H9 (cell line): ENCODE measurements at regions not wholly inside any gene's neighbourhood (a gene's known extent, or its start where the extent isn't known, plus 50 kb on each side); places are given as distances from the start of the nearest gene placed in this dataset.

Source experiments
- DNase-seq: peaks from one replicate; pipeline ENCODE4 v3.0.0-alpha.2; 2017
- H2AFZ ChIP-seq: one replicate; pipeline ENCODE4 v1.6.1; 2013; ENCODE audit warnings: mild to moderate bottlenecking, low read length, control low read depth, moderate library complexity
- H2AK5ac ChIP-seq: 2 replicates; pipeline ENCODE4 v1.6.1; 2013; ENCODE audit warnings: low read length, control low read depth, mixed read lengths; ENCODE audit not compliant: insufficient read length
- H2BK120ac ChIP-seq: one replicate; pipeline ENCODE4 v1.6.1; 2013; ENCODE audit warnings: low read depth, mild to moderate bottlenecking, low read length, control low read depth, inconsistent platforms; ENCODE audit not compliant: poor library complexity, severe bottlenecking
- H2BK12ac ChIP-seq: 2 replicates; pipeline ENCODE4 v1.6.1; 2013; ENCODE audit warnings: low read length, control low read depth, mixed read lengths, low read depth; ENCODE audit not compliant: insufficient read length
- H2BK15ac ChIP-seq: 2 replicates; pipeline ENCODE4 v1.6.1; 2013; ENCODE audit warnings: low read depth, low read length, control low read depth
- H2BK20ac ChIP-seq: one replicate; pipeline ENCODE4 v1.6.1; 2013; ENCODE audit warnings: low read depth, mild to moderate bottlenecking, low read length, control low read depth, inconsistent platforms; ENCODE audit not compliant: poor library complexity, severe bottlenecking
- H2BK5ac ChIP-seq: 2 replicates; pipeline ENCODE4 v1.6.1; 2013; ENCODE audit warnings: low read length, control low read depth, mixed read lengths; ENCODE audit not compliant: insufficient read length
- H3K14ac ChIP-seq: 2 replicates; pipeline ENCODE4 v1.6.1; 2013; ENCODE audit warnings: low read length, control low read depth; ENCODE audit not compliant: insufficient read depth
- H3K18ac ChIP-seq: 2 replicates; pipeline ENCODE4 v1.6.1; 2013; ENCODE audit warnings: low read depth, mild to moderate bottlenecking, mixed read lengths, low read length, control low read depth; ENCODE audit not compliant: insufficient read length
- H3K23ac ChIP-seq: 2 replicates; pipeline ENCODE4 v1.6.1; 2013; ENCODE audit warnings: low read length, control low read depth, mixed read lengths, low read depth; ENCODE audit not compliant: insufficient read length
- H3K23me2 ChIP-seq: 2 replicates; pipeline ENCODE4 v1.6.1; 2013; ENCODE audit warnings: low read depth, mild to moderate bottlenecking, mixed read lengths, low read length, control low read depth; ENCODE audit not compliant: insufficient read length, poor library complexity, severe bottlenecking
- H3K27ac ChIP-seq: 2 replicates; pipeline ENCODE4 v1.5.1; 2013; ENCODE audit warnings: low read length, control low read depth, mixed read lengths, low read depth; ENCODE audit not compliant: insufficient read length
- H3K27me3 ChIP-seq: 2 replicates; pipeline ENCODE4 v1.6.1; 2013; ENCODE audit warnings: low read length, control low read depth, inconsistent platforms; ENCODE audit not compliant: insufficient read depth
- H3K4ac ChIP-seq: 2 replicates; pipeline ENCODE4 v1.6.1; 2013; ENCODE audit warnings: low read depth, mild to moderate bottlenecking, control low read depth, inconsistent platforms, low read length, moderate library complexity
- H3K4me1 ChIP-seq: 2 replicates; pipeline ENCODE4 v1.6.1; 2013; ENCODE audit warnings: low read length, control low read depth, inconsistent platforms; ENCODE audit not compliant: insufficient read depth
- H3K4me2 ChIP-seq: 2 replicates; pipeline ENCODE4 v1.6.1; 2013; ENCODE audit warnings: low read length, control low read depth, mixed read lengths; ENCODE audit not compliant: insufficient read length, insufficient read depth
- H3K56ac ChIP-seq: 2 replicates; pipeline ENCODE4 v1.6.1; 2013; ENCODE audit warnings: low read depth, mild to moderate bottlenecking, mixed read lengths, low read length, control low read depth; ENCODE audit not compliant: insufficient read length
- H3K79me1 ChIP-seq: 2 replicates; pipeline ENCODE4 v1.6.1; 2013; ENCODE audit warnings: low read depth, mild to moderate bottlenecking, moderate library complexity, low read length, control low read depth, inconsistent platforms; ENCODE audit not compliant: insufficient read depth, poor library complexity, severe bottlenecking
- H3K79me2 ChIP-seq: 2 replicates; pipeline ENCODE4 v1.6.1; 2013; ENCODE audit warnings: low read length, control low read depth, inconsistent platforms; ENCODE audit not compliant: insufficient read depth
- H3K9ac ChIP-seq: 2 replicates; pipeline ENCODE4 v1.6.1; 2013; ENCODE audit warnings: low read length, control low read depth, mixed read lengths; ENCODE audit not compliant: insufficient read length; ENCODE audit errors: extremely low read depth
- H3K9me3 ChIP-seq: one replicate; pipeline ENCODE4 v1.6.1; 2013; ENCODE audit warnings: low read depth, low read length, inconsistent platforms; ENCODE audit not compliant: control insufficient read depth
- H3T11ph ChIP-seq: one replicate; pipeline ENCODE4 v1.6.1; 2013; ENCODE audit warnings: mild to moderate bottlenecking, low read length, control low read depth, inconsistent platforms
- H4K20me1 ChIP-seq: one replicate; pipeline ENCODE4 v1.6.1; 2013; ENCODE audit not compliant: control insufficient read depth, insufficient read length, insufficient read depth
- H4K5ac ChIP-seq: 2 replicates; pipeline ENCODE4 v1.6.1; 2013; ENCODE audit warnings: low read depth, mild to moderate bottlenecking, mixed read lengths, low read length, control low read depth; ENCODE audit not compliant: insufficient read length
- H4K8ac ChIP-seq: replicated peaks from 2 replicates; pipeline ENCODE4 v1.6.1; 2013; ENCODE audit warnings: low read length, control low read depth, mixed read lengths, low read depth; ENCODE audit not compliant: insufficient read length
- H4K91ac ChIP-seq: 2 replicates; pipeline ENCODE4 v1.6.1; 2013; ENCODE audit warnings: low read depth, mild to moderate bottlenecking, moderate library complexity, mixed read lengths, low read length, control low read depth; ENCODE audit not compliant: insufficient read length
- H3K27ac Mint-ChIP-seq, 3 experiments: 2 replicates in 2 of 3; 3 replicates in 1 of 3; pipeline ENCODE4 v1.8.0; 2020 to 2021; ENCODE audit warnings: mixed read lengths in 3 of 3, mild to moderate bottlenecking in 1 of 3, moderate library complexity in 1 of 3
- H3K27me3 Mint-ChIP-seq: 2 replicates; pipeline ENCODE4 v1.8.0; 2021; ENCODE audit warnings: low read depth, mild to moderate bottlenecking, moderate library complexity, mixed read lengths
- H3K36me3 Mint-ChIP-seq, 3 experiments: 2 replicates in 2 of 3; 3 replicates in 1 of 3; pipeline ENCODE4 v1.8.0; 2020 to 2021; ENCODE audit warnings: low read depth in 3 of 3, mixed read lengths in 3 of 3; ENCODE audit not compliant: insufficient read depth in 1 of 3
- H3K4me1 Mint-ChIP-seq, 2 experiments: 2 replicates each; pipeline ENCODE4 v1.8.0; 2020; ENCODE audit warnings: mixed read lengths in 2 of 2
- H3K4me3 Mint-ChIP-seq, 2 experiments: 2 replicates in 1 of 2; 3 replicates in 1 of 2; pipeline ENCODE4 v1.8.0; 2020 to 2021; ENCODE audit warnings: mild to moderate bottlenecking in 2 of 2, mixed read lengths in 2 of 2, moderate library complexity in 1 of 2
- H3K9me3 Mint-ChIP-seq, 2 experiments: 2 replicates in 1 of 2; 3 replicates in 1 of 2; pipeline ENCODE4 v1.8.0; 2020; ENCODE audit warnings: mild to moderate bottlenecking in 2 of 2, mixed read lengths in 2 of 2, moderate library complexity in 1 of 2
- WGBS: extraction: QIAGEN DNeasy Blood & Tissue Kit; methylation state at CpG from one replicate; pipeline ENCODE4 v1.1.7; 2013; ENCODE audit warnings: missing lambda C conversion rate, low lambda C conversion rate, mixed read lengths; ENCODE audit not compliant: insufficient read length; ENCODE audit errors: extremely low coverage; 5-methylcytosine and 5-hydroxymethylcytosine counted together
- TF ChIP-seq, protein P1 (sequence below): fragments of 200-600 bp; sonication (generic); conservative IDR thresholded peaks from 3 replicates; pipeline ENCODE4 v1.8.0; 2021; ENCODE audit warnings: antibody characterized with exemption, mild to moderate bottlenecking

DNA sequence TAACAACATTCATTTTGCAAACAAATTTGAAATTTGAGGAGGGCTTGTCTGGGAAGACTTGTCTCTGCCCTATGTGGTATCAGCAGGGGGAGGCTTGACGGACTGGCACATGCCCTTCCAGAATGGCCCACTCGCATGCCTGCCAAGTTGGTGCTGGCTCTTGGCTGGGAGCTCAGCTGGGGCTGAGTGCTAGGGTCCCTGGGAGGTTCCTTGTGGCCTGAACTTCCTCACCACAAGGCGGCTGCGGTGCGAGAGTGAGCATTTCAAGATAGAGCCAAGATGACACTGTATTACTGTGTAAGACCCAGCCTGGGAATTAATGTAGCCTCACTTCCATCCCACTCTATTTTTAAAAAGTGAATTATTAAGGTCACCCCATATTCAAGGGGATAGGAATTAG lies 271.6 kb upstream of the PLEKHG7 start:
- DNase-seq: peak; percentile 45
- Histone ChIP-seq H3K4me2 (no peak overlapping the region), H3K9me3 (no peaks in the 10 kb centered on the region), H3K4ac (no peak overlapping the region), H2BK12ac (no peak overlapping the region), H2AFZ (no peak overlapping the region), H2BK120ac (no peak overlapping the region), H2BK5ac (no peak overlapping the region), H3K9ac (no peak overlapping the region), H3K23me2 (no peaks in the 10 kb centered on the region), H4K8ac (no peak overlapping the region), H3K18ac (no peak overlapping the region), H2BK20ac (no peak overlapping the region), H3T11ph (no peak overlapping the region), H4K5ac (no peak overlapping the region), H2AK5ac (no peak overlapping the region), H3K14ac (no peak overlapping the region), H3K27me3 (no peaks in the 10 kb centered on the region), H3K4me1 (peaks cover 4% of the 10 kb centered on the region; the same call in 1 of the 2 replicates), H4K91ac (no peak overlapping the region), H3K27ac (no peak overlapping the region), H4K20me1 (no peaks in the 10 kb centered on the region), H3K56ac (no peak overlapping the region), H3K79me1 (no peaks in the 10 kb centered on the region), H3K23ac (no peak overlapping the region), H3K79me2 (no peaks in the 10 kb centered on the region), H2BK15ac (no peak overlapping the region)
- Mint-ChIP-seq H3K9me3 (no peaks in the 10 kb centered on the region; a peak in 3 of 5 replicates), H3K27ac (no peak overlapping the region), H3K27me3 (no peaks in the 10 kb centered on the region), H3K36me3 (no peaks in the 10 kb centered on the region; a peak in 1 of 7 replicates), H3K4me3 (no peak overlapping the region), H3K4me1 (peaks cover 11 to 12% of the 10 kb centered on the region in 2 experiments)
- TF ChIP-seq, protein P1, sequence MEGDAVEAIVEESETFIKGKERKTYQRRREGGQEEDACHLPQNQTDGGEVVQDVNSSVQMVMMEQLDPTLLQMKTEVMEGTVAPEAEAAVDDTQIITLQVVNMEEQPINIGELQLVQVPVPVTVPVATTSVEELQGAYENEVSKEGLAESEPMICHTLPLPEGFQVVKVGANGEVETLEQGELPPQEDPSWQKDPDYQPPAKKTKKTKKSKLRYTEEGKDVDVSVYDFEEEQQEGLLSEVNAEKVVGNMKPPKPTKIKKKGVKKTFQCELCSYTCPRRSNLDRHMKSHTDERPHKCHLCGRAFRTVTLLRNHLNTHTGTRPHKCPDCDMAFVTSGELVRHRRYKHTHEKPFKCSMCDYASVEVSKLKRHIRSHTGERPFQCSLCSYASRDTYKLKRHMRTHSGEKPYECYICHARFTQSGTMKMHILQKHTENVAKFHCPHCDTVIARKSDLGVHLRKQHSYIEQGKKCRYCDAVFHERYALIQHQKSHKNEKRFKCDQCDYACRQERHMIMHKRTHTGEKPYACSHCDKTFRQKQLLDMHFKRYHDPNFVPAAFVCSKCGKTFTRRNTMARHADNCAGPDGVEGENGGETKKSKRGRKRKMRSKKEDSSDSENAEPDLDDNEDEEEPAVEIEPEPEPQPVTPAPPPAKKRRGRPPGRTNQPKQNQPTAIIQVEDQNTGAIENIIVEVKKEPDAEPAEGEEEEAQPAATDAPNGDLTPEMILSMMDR: peak; percentile 39; the same call in 2 of the 3 replicates
- WGBS: no CpG with 5 or more reads among the region's 5 CpGs
